ENCODE measurements at regions not wholly inside any gene's neighbourhood (a gene's known extent, or its start where the extent isn't known, plus 50 kb on each side); places are given as distances from the start of the nearest gene placed in this dataset.
"Not testable (repeated sequence)": the region's sequence is repeated elsewhere in the genome, so short reads cannot be mapped to it uniquely, and the experiment has no call there.

DNA sequence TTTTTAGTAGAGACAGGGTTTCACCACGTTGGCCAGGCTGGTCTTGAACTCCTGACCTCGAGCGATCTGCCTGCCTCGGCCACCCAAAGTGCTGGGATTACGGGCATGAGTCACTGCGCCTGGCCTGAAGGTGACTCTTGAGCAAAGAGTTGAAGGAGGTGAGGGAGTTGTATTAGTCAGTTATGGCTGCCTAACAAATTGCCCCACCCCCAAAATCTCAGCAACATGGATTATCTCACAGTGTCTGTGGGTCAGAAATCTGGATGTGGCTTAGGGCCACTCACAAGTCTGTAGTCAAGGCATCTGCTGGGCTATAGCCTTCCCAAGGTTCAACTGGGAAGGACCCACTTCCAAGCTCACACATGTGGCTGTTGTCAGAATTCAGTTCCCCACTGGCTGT lies 52.8 kb upstream of the ADGRE5 start:
- TF ChIP-seq CTCF (IDR thresholded peaks at IDR 0.05; ENCODE audit: insufficient read depth, low read depth, low read length) = no peak
- DNase-seq (ENCODE audit: low read depth) = no peak

GRCh38 chr19:14327061-14327460 lies 54.2 kb upstream of the ADGRE5 start:
- H3K4me3 ChIP-seq (ENCODE audit: low read depth, low read length); DNase-seq (ENCODE audit: low read depth): not testable (repeated sequence)

More for the DNA sequence above, 52.8 kb upstream of the ADGRE5 start:
- no peak overlapping the region for H3K4me3 ChIP-seq (ENCODE audit: low read depth, low read length)

DNA sequence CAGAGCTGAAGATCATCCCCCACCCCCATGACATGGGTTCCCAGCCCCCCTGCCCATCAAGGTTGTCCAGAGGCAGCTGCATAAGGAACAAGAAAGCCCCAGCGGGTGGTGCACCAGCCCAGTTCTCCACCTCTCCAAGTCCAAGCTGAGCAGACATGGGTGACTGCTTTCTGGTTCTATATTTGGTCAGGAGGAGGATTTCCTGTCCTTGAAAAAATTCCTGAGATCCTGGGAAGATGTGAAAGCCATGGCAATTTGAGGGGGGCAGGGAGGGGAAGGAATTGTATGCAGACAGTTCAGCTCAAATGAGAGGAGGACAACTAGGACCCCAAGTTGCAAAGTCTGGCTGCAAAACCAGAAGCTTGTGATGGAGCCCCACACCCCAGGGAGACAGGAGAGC lies 55.4 kb upstream of the ADGRE5 start:
- no peak overlapping the region for H3K4me3 ChIP-seq (ENCODE audit: low read depth, low read length)

DNA sequence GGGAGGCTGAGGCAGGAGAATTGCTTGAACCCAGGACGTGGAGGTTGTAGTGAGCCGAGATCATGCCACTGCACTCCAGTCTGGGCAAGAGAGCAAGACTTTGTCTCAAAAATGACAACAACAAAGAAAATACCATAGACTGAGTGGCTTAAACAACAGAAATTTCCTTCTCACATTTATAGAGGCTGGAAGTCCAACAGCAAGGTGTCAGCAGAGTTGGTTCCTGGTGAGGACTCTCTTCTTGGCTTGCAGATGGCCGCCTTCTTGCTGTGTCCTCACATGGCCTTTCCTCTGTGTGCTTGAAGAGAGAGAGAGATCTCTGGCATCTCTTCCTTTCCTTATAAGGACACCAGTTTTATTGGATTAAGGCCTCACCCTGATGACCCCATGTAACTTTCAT lies 56.1 kb upstream of the ADGRE5 start:
- no peak overlapping the region for H3K4me3 ChIP-seq (ENCODE audit: low read depth, low read length)
- no peak for DNase-seq (ENCODE audit: low read depth)
- no peak for TF ChIP-seq CTCF (IDR thresholded peaks at IDR 0.05; ENCODE audit: insufficient read depth, low read depth, low read length)

More for the DNA sequence above, 55.4 kb upstream of the ADGRE5 start:
- no peak for DNase-seq (ENCODE audit: low read depth)
- no peak for TF ChIP-seq CTCF (IDR thresholded peaks at IDR 0.05; ENCODE audit: insufficient read depth, low read depth, low read length)

DNA sequence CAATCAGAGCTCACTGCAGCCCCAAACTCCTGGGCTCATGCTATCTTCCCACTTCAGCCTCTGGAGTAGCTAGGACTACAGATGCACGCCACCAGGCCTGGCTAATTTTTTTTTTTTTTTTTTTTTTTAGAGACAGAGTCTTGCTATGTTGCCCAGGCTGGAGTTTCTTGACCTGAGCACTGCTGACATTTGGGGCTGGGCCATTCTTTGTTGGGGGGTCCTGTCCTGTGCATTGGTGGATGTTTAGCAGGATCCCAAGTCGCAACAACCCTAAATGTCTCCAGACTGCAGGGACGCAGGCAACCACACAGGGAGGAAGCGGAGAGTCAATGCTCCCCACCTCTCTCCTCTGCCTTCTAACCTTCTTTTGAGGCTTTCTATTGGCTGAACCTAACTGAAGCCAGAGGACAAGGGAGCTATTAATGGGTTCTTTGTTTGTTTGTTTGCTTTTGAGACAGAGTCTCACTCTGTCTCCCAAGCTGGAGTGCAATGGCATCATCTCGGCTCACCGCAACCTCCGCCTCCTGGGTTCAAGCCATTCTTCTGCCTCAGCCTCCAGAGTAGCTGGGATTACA lies 58.3 kb upstream of the ADGRE5 start:
- DNase-seq (ENCODE audit: low read depth) = no peak
- H3K4me3 ChIP-seq (ENCODE audit: low read depth, low read length) = no peak overlapping the region
- no peak for TF ChIP-seq CTCF (IDR thresholded peaks at IDR 0.05; ENCODE audit: insufficient read depth, low read depth, low read length)

DNA sequence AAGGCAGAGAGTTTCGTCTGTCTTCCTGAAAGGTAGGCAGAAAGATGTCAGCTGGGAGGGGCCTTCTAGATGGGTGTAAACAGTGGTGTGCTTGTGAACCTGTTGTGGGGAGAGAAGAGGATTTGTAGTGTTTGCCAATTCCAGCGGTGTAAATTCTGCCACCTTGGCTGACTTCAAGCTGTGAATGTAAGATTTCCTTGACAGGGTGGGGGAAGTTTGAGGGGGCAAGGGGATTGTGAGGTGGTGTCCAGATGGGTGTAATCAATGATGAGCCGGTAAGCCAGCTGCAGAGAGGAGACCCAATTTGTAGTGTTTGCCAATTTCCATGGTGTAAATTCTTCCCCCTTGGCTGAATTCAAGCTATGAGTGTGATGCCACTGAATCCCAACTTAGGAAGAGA lies 61.0 kb upstream of the ADGRE5 start:
- no peak overlapping the region for H3K4me3 ChIP-seq (ENCODE audit: low read depth, low read length)
- TF ChIP-seq CTCF (IDR thresholded peaks at IDR 0.05; ENCODE audit: insufficient read depth, low read depth, low read length) = no peak
- DNase-seq (ENCODE audit: low read depth) = no peak

GRCh38 chr19:14319720-14320119 lies 61.5 kb upstream of the ADGRE5 start:
- H3K4me3 ChIP-seq (ENCODE audit: low read depth, low read length); DNase-seq (ENCODE audit: low read depth): not testable (repeated sequence)

DNA sequence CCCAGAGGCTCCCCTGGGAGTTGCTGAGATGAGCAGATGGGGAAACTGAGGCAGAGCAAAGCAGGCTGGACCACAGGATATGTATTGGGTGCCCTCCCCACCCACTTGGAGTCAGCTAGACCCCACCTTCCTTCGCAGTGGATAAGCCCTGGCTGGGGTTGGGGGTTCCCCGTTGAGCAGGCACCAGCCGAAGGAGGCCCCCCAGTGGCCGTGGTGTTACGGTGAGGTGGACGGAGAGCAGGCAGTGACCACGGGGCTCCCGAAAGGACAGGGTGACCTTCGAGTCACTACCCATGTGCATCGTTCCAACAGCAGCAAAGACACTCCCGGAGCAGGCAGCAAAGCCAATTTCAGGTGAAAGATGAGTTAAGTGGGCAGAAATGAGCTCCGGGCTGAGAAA lies 62.4 kb upstream of the ADGRE5 start:
- H3K4me3 ChIP-seq (ENCODE audit: low read depth, low read length) = no peak overlapping the region
- TF ChIP-seq CTCF (IDR thresholded peaks at IDR 0.05; ENCODE audit: insufficient read depth, low read depth, low read length) = peak; percentile 44

More for the DNA sequence above, 62.4 kb upstream of the ADGRE5 start:
- DNase-seq (ENCODE audit: low read depth) = no peak

Data from fibroblast of villous mesenchyme (primary cell).